ENCODE measurements at regions not wholly inside any gene's neighbourhood (a gene's known extent, or its start where the extent isn't known, plus 50 kb on each side); places are given as distances from the start of the nearest gene placed in this dataset.

- in situ Hi-C loops (cut with MboI; ENCODE audit: low sequenced_read_pairs, unreplicated experiment): no loop called here
- DNase-seq (ENCODE audit: low spot score): no peak
- no peak for TF ChIP-seq CTCF (IDR thresholded peaks at IDR 0.05; ENCODE audit: borderline replicate concordance, control extremely low read depth, extremely low read depth, insufficient read depth, missing control alignments)
These were observed 53.0 kb upstream of the RALY start for GRCh38 chr20:33940666-33941065.

Measured in GM13976 (cell line).